ENCODE measurements at regions not wholly inside any gene's neighbourhood (a gene's known extent, or its start where the extent isn't known, plus 50 kb on each side); places are given as distances from the start of the nearest gene placed in this dataset.

DNA sequence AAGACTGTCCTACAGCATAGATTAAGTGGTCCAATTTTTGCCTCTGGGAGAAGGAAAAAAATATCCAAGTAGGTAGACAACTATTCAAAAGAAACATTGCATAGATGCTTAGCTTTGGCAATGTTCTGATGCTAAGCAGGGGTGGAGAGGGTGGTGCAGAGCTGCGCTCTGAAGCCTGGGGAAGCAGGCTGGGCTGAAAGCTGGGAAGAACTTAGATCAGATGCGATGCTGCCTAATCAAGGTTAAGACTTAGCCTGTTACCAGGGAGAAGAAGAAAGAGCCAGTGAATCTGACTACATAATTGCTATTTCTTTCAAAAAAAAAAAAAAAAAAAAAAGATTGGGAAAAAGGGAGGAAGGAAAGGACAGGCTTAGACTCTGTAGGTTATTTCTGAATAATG is 89.0 kb upstream of the SCOC start:
- ChIA-PET POLR2A (no interaction called here), CTCF (interaction anchor here (0.7 kb wide), 1 partner anchor 96 kb away, joined by 3 read pairs; no protein-coding TSS in a partner anchor)
- Histone ChIP-seq H3K9me3 (ENCODE audit: control insufficient read depth, insufficient read depth, low read length) (no peaks in the 10 kb centered on the region; the same call in 1 of the 2 replicates), H3K27ac (ENCODE audit: low read depth, low read length) (no peak overlapping the region), H3K27me3 (ENCODE audit: control insufficient read depth, insufficient read depth, low read length) (peaks cover 12% of the 10 kb centered on the region), H3K4me3 (ENCODE audit: low read depth, low read length) (no peak overlapping the region)
- TF ChIP-seq, protein P1, sequence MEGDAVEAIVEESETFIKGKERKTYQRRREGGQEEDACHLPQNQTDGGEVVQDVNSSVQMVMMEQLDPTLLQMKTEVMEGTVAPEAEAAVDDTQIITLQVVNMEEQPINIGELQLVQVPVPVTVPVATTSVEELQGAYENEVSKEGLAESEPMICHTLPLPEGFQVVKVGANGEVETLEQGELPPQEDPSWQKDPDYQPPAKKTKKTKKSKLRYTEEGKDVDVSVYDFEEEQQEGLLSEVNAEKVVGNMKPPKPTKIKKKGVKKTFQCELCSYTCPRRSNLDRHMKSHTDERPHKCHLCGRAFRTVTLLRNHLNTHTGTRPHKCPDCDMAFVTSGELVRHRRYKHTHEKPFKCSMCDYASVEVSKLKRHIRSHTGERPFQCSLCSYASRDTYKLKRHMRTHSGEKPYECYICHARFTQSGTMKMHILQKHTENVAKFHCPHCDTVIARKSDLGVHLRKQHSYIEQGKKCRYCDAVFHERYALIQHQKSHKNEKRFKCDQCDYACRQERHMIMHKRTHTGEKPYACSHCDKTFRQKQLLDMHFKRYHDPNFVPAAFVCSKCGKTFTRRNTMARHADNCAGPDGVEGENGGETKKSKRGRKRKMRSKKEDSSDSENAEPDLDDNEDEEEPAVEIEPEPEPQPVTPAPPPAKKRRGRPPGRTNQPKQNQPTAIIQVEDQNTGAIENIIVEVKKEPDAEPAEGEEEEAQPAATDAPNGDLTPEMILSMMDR (IDR thresholded peaks at IDR 0.05; ENCODE audit: low read depth, low read length): no peak
- no peak for DNase-seq (ENCODE audit: low read depth, low spot score)

DNA sequence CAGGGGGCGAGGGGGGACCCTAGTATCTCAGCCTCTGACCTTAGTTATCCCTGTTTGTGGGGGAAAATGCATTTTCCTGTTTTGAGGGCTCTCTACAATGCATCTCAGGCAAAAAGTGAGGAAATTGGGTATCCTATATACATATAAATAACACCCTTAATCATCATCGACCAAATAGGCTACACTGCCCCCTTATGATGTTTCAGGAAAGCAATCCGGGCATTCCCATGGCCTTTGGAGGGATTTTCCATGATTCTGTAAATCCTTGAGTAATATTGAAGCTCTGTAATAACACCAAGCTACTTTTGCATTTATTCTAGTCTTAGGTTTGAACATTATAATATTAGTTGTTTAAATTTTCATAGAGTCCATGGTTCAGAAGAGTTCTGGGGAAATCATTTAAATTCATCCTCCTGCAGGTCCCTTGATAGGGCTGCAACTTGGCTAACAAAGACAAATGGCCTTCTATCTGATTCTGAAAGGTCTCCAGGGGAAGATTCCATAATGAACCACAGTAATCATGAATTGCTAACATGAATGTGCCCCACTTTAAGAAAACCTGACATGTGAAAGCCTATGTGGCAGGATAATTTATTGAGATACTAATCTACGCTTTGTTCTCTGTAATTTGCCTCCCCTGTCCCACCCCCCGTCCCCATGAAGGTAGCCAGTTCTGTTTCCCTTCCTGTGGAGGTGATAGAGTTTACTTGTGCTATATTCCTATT is 91.5 kb upstream of the SCOC start:
- POLR2A ChIA-PET: no interaction called here
- Histone ChIP-seq H3K4me3 (ENCODE audit: low read depth, low read length) (no peak overlapping the region), H3K9me3 (ENCODE audit: control insufficient read depth, insufficient read depth, low read length) (no peaks in the 10 kb centered on the region; the same call in 1 of the 2 replicates), H3K27me3 (ENCODE audit: control insufficient read depth, insufficient read depth, low read length) (peaks cover 8% of the 10 kb centered on the region), H3K27ac (ENCODE audit: low read depth, low read length) (no peak overlapping the region)
- CTCF ChIA-PET: interaction anchor here (1.4 kb wide), 1 partner anchor 13 kb away, joined by 4 read pairs; no protein-coding TSS in a partner anchor
- TF ChIP-seq, protein P1 (IDR thresholded peaks at IDR 0.05; ENCODE audit: low read depth, low read length): no peak
- DNase-seq (ENCODE audit: low read depth, low spot score): no peak

DNA sequence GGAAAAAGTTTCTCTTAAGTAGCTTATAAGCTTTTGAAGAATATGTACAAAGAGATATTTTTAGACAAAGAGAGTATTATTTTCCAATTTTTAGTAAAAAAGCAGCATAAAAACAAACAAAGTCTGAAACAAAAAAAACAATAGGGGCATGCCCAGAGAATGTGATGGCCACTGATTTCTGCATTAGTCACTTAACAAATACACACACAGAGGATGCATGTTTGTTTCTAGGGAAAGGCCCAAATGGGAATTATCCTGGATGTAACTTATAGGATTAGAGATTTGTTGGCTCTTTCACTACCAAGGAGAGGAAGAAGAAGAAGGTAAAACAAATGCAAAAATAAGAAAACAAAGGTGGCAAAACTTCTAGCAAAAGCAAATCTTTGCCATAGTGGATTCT is 95.9 kb upstream of the SCOC start:
- ChIA-PET CTCF (no interaction called here), POLR2A (no interaction called here)
- DNase-seq (ENCODE audit: low read depth, low spot score): no peak
- H3K9me3 ChIP-seq (ENCODE audit: control insufficient read depth, insufficient read depth, low read length): no peaks in the 10 kb centered on the region
- no peak overlapping the region for H3K27ac ChIP-seq (ENCODE audit: low read depth, low read length)
- no peak overlapping the region for H3K4me3 ChIP-seq (ENCODE audit: low read depth, low read length)
- no peaks in the 10 kb centered on the region for H3K27me3 ChIP-seq (ENCODE audit: control insufficient read depth, insufficient read depth, low read length)
- TF ChIP-seq, protein P1 (IDR thresholded peaks at IDR 0.05; ENCODE audit: low read depth, low read length): no peak

GRCh38 chr4:140271553-140271952 is 101.9 kb upstream of the SCOC start:
- H3K9me3 ChIP-seq (ENCODE audit: control insufficient read depth, insufficient read depth, low read length): peaks cover 4% of the 10 kb centered on the region; the same call in 1 of the 2 replicates
- H3K27ac ChIP-seq (ENCODE audit: low read depth, low read length): no peak overlapping the region
- H3K4me3 ChIP-seq (ENCODE audit: low read depth, low read length): no peak overlapping the region
- TF ChIP-seq, protein P1 (IDR thresholded peaks at IDR 0.05; ENCODE audit: low read depth, low read length): no peak
- ChIA-PET POLR2A (no interaction called here), CTCF (no interaction called here)
- H3K27me3 ChIP-seq (ENCODE audit: control insufficient read depth, insufficient read depth, low read length): no peaks in the 10 kb centered on the region
- DNase-seq (ENCODE audit: low read depth, low spot score): no peak

DNA sequence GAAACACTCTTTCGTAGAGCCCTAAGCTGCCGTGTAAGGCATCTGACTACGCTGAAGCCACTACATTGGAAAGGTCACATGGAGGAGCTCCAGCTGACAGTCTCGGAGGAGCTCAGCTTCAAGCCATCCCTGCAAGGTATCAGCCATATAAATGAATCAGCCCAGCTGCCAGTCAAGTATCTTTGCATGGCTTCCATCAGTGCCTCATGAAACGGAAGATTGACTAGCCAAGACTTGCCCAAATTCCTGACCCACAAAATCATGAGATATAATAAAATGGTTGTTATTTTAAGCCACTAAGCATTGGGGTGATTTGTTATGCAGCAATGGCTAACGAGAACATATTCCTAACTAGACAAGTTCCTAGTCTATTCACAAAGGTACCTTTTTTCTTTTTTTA is 104.1 kb upstream of the SCOC start:
- H3K27ac ChIP-seq (ENCODE audit: low read depth, low read length): no peak overlapping the region
- H3K9me3 ChIP-seq (ENCODE audit: control insufficient read depth, insufficient read depth, low read length): peaks cover 7% of the 10 kb centered on the region
- H3K4me3 ChIP-seq (ENCODE audit: low read depth, low read length): no peak overlapping the region
- no peak for DNase-seq (ENCODE audit: low read depth, low spot score)
- H3K27me3 ChIP-seq (ENCODE audit: control insufficient read depth, insufficient read depth, low read length): no peaks in the 10 kb centered on the region
- ChIA-PET CTCF (interaction anchor here (0.9 kb wide), 1 partner anchor 16 kb away, joined by 3 read pairs; no protein-coding TSS in a partner anchor), POLR2A (no interaction called here)
- TF ChIP-seq, protein P1 (IDR thresholded peaks at IDR 0.05; ENCODE audit: low read depth, low read length): no peak
